OCI-LY1 (cell line): ENCODE measurements at regions not wholly inside any gene's neighbourhood (a gene's known extent, or its start where the extent isn't known, plus 50 kb on each side); places are given as distances from the start of the nearest gene placed in this dataset.

Source experiments
- EZH2 ChIP-seq: fragments of 200-600 bp; sonication (generic), shearing (Covaris generic); IDR thresholded peaks from 2 replicates; pipeline ENCODE4 v1.8.0; 2017; ENCODE audit warnings: borderline replicate concordance, mixed run types, mild to moderate bottlenecking, antibody characterized with exemption, low read length, moderate library complexity, mixed read lengths
- TF ChIP-seq, protein P1 (sequence below): fragments of 200-600 bp; sonication (generic), shearing (Covaris generic); IDR thresholded peaks from 2 replicates; pipeline ENCODE4 v1.5.1; 2017; ENCODE audit warnings: mild to moderate bottlenecking, antibody characterized with exemption, low read length, moderate library complexity, mixed read lengths

DNA sequence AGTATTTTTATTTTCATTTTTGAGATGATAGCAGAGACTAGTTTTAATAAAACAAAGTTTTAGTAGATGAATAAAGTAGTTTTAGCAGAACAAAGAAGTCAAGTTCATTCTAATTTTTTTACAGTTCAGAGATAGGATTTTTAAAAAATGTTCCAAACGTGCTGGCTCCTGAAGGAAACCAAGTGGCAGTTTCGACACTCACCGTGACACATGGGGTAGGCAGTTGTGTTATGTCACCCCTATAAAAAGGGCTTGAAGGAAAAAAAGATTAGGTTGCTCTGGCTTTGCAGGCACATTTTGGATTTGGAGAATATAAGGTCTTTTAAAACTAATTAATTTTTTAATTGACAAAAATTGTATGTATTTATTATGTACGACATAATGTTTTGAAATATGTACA is 305.2 kb downstream of the NDFIP2 start:
- no peak for TF ChIP-seq EZH2
- TF ChIP-seq, protein P1, sequence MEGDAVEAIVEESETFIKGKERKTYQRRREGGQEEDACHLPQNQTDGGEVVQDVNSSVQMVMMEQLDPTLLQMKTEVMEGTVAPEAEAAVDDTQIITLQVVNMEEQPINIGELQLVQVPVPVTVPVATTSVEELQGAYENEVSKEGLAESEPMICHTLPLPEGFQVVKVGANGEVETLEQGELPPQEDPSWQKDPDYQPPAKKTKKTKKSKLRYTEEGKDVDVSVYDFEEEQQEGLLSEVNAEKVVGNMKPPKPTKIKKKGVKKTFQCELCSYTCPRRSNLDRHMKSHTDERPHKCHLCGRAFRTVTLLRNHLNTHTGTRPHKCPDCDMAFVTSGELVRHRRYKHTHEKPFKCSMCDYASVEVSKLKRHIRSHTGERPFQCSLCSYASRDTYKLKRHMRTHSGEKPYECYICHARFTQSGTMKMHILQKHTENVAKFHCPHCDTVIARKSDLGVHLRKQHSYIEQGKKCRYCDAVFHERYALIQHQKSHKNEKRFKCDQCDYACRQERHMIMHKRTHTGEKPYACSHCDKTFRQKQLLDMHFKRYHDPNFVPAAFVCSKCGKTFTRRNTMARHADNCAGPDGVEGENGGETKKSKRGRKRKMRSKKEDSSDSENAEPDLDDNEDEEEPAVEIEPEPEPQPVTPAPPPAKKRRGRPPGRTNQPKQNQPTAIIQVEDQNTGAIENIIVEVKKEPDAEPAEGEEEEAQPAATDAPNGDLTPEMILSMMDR = no peak
